NCI-H345 (cell line): ENCODE measurements at regions not wholly inside any gene's neighbourhood (a gene's known extent, or its start where the extent isn't known, plus 50 kb on each side); places are given as distances from the start of the nearest gene placed in this dataset.
"Not testable (repeated sequence)": the region's sequence is repeated elsewhere in the genome, so short reads cannot be mapped to it uniquely, and the experiment has no call there.

Experiments
- DNase-seq: peaks from one replicate; lab custom pipeline; 2025; lab: John Stamatoyannopoulos, UW

GRCh38 chr4:18733961-18734360 lies 712.4 kb upstream of the LCORL start:
- peak; percentile 60 for DNase-seq

GRCh38 chr4:18722748-18723191 lies 701.2 kb upstream of the LCORL start:
- DNase-seq, result peak; percentile 65

GRCh38 chr4:18698119-18698883 lies 676.7 kb upstream of the LCORL start:
- no peak for DNase-seq

GRCh38 chr4:18695733-18696527 lies 674.4 kb upstream of the LCORL start:
- DNase-seq, result no peak

GRCh38 chr4:18691431-18692200 lies 670.1 kb upstream of the LCORL start:
- peak; percentile 38 for DNase-seq

- no peak for DNase-seq
Observed at GRCh38 chr4:18690291-18690955, 668.9 kb upstream of the LCORL start.

GRCh38 chr4:18689308-18690115 lies 668.0 kb upstream of the LCORL start:
- DNase-seq, result peak; percentile 62

GRCh38 chr4:18688351-18688750 lies 666.8 kb upstream of the LCORL start:
- DNase-seq, result not testable (repeated sequence)

DNA sequence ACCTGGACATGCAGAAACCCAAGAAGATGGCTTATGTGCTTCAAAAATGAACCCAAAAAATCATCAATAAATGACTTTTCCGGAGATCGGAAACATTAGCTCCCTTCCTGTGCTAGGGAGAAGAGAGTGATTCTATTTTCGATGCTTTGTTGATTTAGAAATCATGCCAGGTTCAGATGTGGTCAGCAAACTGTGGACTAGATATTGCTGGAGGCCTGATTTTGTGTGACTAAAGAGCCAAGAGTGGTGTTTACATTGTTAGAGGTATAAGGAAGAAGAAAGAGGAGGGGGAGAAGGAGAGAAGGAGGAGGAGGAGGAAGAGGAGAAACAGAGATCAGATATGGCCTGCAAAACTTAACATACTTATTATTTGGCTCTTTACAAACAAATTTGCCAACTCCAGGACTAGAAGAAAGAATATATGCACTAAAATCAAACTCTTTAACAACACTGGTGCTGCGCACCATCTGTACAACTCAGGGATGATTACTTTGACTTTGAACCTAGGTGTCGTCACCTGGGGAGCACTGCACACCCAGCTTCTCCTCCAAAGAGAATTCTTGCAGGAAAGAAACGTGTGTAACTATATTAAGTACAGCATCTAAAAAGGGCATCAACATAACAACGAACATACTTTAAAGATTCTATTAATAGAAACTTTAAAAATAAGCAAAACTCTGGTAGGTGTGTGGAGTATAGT lies 664.9 kb upstream of the LCORL start:
- DNase-seq, result no peak

DNA sequence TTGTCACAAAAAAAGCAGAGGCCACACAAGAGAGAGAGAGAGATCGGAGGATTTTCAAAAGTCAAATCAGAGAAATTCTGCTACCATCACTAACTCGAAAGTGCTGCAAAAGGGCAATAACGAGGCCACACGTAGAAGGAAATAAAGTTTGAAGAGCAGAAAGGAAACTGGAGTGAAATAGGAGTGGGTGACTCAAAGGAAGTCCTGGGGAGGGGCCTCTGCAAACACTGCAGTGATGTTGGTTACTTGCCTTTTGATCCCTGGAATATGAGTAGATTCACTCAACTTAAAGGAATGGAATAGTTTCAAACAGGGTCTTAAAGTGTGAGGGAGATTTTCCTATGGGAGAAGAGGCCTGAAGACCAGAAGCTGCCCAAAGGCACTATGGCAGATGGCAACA lies 663.4 kb upstream of the LCORL start:
- no peak for DNase-seq

DNA sequence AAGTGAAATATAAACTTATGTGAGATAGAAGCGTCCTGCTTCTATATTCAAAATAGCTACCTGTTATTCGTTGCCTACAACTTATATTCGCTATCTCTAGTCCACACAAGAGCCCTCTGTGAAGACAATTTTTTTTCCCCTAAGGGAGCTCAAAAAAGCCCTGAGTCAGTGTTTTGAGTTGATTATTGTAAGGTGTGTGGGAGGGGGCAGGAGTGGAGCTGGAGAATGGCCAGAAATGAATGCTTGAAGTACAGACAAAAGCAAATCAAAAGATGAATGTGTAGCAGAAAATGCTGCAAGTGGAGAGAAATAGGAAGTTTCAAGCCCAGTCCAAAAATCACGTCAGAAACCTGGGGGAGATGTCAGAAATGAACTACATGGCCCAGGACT lies 655.0 kb upstream of the LCORL start:
- no peak for DNase-seq

GRCh38 chr4:18675586-18676525 lies 654.3 kb upstream of the LCORL start:
- DNase-seq, result no peak

DNA sequence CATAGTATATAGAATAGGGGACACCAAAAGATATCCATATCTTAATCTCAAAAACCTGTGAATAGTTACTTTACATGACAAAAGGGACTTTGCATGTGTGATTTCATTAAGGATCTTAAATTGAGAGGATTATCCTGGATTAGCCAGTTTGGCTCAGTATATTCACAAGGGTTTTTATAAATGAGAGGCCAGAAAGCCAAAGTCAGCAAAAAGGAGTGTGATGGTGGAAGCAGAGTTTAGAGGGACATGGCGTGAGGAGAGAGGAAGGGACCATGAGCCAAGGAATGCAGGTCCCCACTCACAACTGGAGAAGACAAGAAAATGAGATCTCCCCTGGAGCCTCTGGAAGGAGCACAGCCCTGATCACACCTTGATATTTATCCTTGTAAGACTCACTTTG lies 648.5 kb upstream of the LCORL start:
- DNase-seq, result no peak

DNA sequence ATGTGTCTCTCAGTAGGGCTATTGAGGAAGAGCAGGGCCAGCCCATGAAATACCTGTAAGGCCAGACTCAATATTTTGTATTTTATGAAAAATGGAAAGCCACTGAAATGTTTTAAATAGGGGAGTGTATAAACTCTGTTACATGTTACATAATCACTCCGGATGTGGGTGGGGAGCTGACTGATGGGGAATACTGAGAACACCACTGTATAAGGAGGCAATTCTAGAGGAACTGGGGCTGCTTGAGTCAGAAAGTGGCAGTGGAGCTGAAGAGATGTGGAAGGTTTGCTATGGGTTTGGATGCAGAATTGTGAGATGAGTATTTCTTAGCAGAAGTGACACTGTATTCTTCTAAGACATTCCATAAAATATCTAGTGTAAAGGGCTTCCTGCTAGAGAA lies 647.8 kb upstream of the LCORL start:
- no peak for DNase-seq

DNA sequence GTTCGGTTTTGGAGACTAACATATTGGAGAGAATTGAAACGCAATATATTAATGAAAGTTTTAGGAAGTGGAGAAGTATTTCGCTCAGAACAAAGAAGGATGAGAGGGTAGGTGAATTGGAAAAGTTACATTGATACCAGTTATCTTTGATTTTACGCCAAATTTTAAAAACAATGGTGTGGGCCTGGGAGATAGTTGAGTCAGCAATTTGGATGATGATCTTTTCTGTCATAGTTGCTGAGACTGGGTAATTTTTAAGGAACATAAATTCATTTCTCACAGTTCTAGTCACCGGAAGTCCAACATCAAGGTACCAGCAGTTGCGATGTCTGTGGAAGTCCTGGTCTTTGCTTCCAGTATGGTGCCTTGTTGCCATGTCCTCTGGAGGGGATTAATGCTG lies 644.8 kb upstream of the LCORL start:
- no peak for DNase-seq

GRCh38 chr4:18664171-18664570 lies 642.6 kb upstream of the LCORL start:
- no peak for DNase-seq

DNA sequence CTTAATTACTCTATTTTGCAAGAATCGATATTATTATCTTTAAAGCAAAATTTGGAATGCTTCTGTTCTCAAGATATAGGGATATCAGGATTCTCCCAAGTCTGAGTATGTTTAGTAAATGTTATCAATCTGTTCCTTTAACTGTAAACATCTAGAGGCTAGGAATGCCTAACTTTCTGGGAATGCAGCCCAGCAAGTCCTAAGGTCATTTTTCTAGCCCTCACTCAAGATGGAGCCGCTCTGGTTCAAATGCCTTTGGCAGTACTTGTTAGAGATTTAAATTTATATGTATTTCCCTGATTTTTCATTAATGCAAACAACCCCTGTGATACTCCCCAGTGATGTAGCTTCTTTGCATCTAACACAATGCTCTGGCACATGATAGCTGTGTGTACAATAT lies 623.8 kb upstream of the LCORL start:
- DNase-seq, result no peak

GRCh38 chr4:18641334-18641733 lies 619.8 kb upstream of the LCORL start:
- no peak for DNase-seq

- DNase-seq, result no peak
Observed at GRCh38 chr4:18638031-18638430, 616.5 kb upstream of the LCORL start.
